GM19397 (cell line): ENCODE measurements at regions not wholly inside any gene's neighbourhood (a gene's known extent, or its start where the extent isn't known, plus 50 kb on each side); places are given as distances from the start of the nearest gene placed in this dataset.
"Not testable (repeated sequence)": the region's sequence is repeated elsewhere in the genome, so short reads cannot be mapped to it uniquely, and the experiment has no call there.

Experiments
- ATAC-seq: cut with Tn5 transposase; IDR thresholded peaks from one replicate; pipeline ENCODE4 v1.9.1; 2021; ENCODE audit warnings: mild to moderate bottlenecking, moderate library complexity; ENCODE audit not compliant: unreplicated experiment

DNA sequence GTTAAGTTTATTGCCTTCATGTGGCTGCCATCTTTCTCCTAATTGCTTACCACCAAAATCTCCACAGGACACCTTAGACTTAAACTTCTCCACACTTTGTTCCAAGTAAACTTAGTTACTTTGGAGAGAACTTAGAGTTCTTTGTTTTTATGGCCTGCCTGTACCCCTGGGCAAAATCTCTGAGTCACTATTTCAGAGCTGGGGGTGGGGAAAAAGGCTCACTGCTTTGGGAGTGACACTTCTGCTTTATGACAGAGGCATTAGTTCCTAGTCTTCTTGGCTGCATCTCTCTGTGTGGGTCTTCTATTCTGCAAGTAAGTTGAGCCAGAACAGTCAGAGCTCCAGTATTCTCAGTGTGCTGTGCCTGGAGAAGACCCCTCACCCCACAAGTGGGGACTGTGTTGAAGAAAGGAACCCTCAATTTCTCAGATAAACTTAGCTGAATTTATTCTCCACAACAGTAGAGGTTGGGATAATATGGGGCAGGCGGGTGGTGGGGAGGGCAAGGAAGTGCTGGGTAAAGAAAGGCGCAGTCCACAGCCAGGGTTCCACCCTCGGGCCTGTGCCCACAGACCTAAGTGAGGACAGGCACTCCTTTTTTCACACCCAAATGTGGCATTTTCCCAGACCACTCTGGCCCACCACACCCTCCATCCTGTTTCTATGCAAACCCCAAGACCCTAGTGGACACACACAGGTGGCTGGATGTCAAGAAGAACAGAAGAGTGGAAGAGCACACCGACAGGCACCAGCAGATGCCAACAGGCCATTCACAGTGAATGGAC, 636.6 kb upstream of the MAN1A1 start:
- ATAC-seq: no peak

DNA sequence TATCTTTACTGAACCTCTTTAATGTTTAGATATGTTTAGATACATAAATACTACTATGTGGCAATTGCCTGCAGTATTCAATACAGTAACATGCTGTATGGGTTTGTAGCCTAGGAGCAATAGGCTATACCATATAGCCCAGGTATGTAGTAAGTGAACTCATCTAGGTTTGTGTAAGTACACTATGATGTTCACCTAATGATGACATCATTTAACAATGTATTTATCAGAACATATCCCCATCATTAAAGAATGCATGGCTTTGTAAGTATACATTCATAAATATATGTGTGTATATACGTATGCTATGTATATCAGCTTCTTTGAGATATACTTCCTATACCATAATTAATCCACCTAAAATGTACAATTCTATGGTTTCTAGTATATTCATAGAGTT, 631.2 kb upstream of the MAN1A1 start:
- no peak for ATAC-seq

DNA sequence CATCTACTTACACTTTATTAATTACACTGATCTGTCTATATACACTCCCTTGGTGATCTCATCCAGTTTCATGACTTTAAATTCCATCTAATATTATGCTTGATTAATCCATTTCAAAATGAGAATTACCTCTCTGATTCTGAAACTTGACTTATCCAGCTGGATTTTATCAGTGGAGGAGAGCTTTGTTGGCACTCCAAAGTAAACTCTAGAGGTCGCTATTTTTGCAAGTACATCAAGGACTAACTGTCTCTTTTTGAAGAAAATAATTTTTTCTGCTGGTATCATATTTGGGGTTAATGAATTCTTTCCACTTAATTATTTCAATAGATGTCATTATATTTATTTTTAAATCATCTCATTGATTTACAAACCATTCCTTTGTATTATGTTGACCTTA, 630.3 kb upstream of the MAN1A1 start:
- ATAC-seq: no peak

DNA sequence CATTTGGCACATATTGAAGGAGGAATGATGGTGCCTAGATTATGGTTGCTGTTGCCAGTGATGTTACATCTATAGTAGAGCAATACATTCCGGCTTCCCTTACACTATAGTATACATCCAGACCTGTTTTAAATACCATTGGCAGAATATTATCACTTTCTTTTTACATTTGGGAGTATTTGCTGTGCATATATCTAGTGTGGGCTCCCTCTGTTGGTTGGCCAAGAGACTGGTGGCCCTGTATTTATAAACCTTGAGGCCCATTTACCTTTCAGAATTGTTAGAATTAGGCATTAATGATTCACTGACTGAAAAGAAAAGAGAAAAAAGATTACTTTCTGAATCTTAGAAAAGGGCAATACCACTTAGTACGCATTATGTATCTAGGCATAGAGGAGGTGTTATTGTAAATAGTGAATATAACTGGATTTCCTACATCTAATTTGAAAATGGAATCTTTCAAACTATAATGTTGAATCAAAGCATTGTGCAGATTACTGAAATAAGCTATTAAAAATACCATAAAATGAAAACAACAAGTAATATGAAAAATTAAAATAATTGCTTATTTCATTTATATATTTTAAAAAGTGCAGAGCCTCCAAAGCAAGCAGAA, 628.8 kb upstream of the MAN1A1 start:
- ATAC-seq: peak; percentile 64

DNA sequence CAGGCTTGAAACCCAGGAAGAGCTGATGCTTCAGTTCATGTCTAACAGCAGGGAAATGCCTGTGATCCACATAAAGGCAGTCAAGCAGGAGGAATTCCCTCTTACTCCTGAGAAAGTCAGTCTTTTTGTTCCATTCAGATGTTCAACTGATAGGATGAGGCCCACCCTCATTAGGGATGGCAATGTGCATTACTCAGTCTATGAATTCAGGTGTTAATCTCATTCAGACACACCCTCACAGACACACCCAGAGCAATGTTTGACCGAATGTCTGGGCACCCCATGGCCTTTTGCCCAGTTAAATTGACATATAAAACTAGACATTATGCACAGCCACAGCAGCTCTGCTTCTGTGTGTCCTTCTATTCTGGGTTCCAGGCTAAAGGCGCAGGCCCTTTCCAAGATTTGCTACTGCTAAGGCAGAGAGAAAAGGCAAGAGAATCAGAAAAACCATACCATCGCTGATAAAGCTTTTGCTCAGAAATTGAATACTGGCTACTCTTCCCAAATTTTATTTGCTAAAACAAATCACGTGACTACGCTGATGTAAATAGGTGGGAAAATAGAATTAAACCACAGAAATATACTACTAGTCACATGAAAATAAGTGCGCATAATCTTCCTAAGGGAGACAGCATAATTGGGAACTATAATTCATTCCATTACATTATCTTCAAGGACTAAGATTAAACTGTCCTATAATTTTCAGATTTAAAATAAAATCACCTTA, 625.0 kb upstream of the MAN1A1 start:
- no peak for ATAC-seq

DNA sequence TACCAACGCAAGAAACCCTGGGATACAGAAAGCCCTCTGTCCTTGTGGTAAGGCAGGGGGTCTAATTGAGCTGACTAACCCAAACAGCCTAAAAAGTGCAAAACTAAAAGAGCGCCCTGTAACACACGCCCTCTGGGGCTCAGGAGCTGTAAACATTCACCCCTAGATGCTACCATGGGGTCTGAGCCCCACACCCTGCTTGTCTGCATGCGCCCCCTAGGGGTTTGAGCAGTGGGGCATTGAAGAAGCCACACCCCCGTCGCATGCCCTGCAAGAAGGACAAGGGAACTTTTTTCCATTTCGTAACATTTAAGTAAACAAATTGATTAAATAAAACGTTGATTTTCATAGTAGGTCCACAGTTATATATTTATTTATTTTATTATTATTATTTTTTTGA, 616.9 kb upstream of the MAN1A1 start:
- no peak for ATAC-seq

DNA sequence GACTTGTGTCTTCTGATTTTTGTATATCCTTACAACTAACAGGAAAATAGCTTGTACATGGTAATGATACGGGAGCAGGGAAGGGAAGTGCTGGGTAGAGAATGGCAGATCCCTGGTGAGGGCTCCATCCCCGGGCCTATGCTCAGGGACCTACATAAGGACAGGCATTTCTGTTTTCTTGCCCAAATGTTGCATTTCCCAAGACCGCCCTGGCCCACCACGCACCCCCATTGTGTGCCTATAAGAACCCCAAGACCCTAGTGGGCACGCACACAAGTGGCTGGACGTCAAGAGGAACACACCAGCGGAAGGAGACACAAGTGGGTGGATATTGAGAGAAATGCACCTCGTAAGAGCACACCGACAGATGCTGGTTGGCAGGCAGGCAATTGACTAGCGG, 616.3 kb upstream of the MAN1A1 start:
- ATAC-seq: no peak

DNA sequence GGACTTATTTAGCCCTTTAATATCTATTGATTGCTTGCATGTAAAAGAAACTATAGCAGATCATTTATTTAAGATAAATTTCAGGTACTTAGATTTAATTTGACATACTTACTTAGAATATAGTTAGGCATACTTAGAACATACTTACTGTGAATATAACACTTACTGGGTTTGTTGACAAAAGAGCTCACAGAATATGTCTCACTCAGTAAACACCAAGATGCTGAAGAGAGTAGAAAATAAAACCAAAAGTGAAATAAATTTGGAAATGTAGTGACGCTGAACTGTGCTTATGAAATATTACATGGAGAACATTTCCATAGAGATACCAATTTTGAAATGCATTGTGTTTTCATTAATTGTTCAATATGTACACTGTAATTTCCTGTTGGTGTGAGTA, 615.4 kb upstream of the MAN1A1 start:
- no peak for ATAC-seq

DNA sequence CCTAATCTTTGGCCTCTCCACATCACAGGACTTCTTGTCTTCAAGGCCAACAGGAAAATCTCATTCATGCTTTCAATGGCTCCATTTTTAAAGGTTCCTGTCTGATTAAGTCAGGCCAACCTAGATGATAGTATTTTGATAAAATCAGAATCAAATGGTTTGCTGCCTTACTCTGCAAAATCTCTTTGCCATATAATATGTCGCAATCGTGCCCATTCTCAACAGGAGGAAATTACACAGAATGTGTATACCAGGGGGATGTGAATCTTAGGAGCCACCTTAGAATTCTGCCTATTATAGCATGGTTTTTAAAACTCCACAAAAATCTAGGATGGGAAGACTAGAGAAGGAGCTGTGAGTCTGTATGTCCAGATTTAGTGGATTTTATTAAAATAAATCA, 612.9 kb upstream of the MAN1A1 start:
- no peak for ATAC-seq

DNA sequence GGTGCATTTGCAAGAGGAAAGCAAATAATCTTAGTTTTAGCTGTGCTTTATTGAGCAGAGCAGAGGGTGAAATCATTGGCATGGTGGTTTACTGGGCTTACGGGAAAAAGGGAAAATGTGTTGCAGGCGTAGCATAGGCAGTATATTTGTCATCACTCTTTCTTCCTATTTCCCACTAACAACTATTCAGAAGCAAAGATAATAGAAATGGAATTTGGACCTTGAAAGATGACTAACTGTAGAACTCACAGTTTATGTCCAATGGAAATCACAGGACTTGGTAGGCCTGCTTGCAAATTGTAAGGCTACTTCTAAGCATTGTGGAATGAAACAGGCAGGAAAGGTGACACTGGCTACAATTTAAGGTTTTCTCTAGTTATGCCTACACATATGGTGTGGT, 611.9 kb upstream of the MAN1A1 start:
- no peak for ATAC-seq

DNA sequence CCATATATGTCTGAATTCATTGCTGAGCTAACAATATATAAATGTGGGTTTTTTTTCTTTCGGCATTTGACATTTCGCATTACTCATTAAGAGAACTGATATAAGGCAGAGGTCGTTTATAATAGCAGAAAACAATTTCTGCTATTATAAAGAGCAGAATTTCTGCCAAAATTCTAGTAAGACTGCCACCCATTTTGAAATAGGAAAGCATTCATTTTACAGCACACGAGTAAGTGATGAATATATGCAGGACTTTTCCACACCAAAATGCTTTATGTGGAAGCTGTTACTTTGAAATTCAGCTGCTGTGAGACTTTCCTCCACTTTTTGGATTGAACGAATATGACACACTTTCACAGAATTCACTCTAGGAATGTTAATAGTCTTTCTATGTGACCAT, 610.9 kb upstream of the MAN1A1 start:
- no peak for ATAC-seq

DNA sequence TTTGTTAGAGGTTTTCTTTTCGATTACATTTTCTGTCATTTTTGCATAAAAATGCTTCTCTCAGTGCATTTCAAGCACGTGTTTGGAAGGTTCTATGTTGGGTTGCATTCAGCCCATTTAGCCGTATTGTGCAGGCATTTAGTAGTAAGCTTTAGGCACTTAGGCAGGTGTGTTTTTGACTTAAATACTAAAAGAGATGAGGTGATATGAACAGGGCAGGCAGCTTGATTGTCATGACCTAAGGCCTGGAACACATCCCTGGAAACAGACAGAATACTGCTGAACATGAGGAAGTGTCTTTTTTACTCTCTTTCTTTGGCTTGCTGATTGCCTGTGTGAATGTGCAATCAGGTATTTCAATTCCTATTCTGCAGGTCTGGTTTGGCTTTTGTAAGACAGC, 610.5 kb upstream of the MAN1A1 start:
- ATAC-seq: no peak

DNA sequence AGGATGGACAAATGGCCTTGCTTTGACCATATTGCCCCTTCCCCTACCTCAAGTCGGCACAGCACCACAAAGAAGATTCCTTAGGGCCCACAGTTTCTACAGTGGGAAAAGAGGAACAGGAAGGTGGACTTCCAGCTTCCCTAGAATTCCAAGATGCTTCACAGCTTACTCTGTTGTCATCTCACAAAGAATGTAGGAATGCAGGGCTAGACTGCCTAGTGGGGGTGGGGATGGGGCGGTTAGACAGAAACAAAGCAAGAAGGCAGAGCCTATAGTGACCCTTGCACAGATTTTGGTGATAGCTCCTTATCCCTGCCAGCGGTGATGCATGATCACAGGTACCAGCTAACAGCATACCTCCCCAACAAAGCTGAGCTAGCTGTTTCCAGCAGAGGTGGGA, 607.6 kb upstream of the MAN1A1 start:
- no peak for ATAC-seq

DNA sequence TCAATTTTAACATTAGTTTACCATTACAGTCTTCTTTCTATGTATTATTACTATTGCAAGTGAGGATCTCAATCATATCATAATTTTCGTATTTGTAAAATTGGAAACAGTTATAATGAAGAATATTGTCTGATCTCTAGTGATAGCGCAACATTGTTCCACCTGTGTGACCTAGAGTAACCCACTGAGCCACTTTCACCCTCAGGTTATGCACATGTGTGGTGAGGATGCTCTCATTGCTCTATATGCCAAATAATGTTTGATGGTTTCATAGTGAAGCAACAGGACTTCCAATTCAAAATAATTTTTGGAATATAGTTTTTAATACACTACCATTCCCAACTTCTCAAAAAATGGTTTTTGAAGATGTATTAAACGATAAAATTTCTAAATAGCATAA, 603.1 kb upstream of the MAN1A1 start:
- ATAC-seq: no peak

DNA sequence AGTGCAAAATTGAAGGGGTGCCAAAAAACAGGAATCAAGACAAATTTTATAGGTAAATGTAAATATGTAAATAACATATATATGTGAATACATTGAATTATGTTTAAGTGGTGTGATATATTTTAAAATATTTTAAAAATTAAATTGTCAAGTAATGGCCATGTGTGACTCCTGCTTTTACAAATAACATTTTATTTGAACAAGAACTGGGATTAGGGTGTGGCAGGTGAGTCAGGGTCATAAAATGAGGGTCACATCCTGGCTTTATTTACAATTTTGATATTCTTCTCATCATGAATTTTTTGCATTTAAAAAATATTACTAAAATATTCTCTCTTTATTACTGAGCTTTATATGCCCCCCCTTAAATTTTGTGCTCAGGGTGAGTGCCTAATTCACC, 601.1 kb upstream of the MAN1A1 start:
- no peak for ATAC-seq

DNA sequence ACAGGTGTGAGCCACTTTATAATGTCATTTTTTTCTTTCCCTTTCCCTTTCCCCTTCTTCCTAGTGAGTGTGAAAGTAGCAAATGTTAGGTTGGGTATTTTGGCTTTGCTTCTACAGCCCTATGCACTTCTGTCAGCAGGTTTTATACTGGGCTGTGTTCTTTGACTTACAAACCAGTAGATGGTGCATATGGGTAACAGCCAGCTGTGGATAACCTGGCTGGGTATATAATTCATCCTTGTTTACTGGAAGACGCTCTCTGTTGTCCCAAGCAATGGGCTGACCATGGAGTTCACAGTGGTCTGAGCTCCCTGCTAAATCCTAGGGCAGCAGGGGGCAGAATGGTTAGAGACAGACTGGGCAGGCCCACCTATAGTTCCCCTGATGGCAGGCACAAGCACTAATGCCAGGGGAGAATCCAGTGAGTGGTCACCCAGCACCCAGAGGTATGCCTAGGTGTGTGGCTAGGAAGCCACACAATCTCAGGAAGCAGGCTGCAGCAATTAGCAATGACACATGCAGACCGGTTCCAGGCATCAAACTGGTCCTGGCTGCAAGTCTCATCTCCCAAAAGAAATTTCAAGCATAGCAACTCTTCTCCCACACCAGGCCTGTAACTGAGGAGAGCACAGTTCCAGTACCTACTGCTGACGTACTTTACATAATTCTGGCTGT, 592.7 kb upstream of the MAN1A1 start:
- ATAC-seq: no peak

DNA sequence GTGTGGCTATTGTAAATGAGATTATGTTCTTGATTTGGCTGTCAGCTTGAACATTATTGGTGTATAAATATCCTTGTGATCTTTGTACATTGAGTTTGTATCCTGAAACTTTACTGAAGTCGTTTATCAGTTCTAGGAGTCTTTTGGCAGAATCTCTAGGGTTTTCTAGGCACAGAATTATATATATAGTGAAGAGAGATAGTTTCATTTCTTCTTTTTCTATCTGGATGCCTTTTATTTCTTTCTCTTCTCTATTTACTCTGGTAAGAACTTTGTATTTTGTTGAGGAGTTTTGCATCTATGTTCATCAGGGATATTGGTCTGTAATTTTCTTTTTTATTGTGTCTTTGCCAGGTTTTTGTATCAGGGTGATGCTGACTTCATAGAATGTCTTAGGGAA, 589.2 kb upstream of the MAN1A1 start:
- ATAC-seq: no peak

DNA sequence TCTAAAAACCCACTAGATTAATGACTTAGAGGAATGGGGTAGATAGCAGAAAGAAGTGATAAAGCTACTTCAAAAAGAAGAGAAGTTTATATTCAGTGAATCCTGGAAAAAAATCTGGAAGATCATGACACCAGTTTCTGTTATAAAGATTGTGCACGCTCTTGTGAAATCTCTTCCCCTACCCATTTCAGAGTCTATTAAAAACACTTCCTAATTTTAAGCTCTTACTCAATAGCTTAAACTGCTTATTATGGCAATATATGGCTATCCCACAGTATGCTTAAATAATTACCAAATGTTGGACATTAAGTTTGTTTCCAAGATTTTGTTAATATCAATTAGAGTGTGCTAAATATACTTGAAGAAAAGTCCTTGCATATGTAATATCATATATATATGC, 585.3 kb upstream of the MAN1A1 start:
- no peak for ATAC-seq

DNA sequence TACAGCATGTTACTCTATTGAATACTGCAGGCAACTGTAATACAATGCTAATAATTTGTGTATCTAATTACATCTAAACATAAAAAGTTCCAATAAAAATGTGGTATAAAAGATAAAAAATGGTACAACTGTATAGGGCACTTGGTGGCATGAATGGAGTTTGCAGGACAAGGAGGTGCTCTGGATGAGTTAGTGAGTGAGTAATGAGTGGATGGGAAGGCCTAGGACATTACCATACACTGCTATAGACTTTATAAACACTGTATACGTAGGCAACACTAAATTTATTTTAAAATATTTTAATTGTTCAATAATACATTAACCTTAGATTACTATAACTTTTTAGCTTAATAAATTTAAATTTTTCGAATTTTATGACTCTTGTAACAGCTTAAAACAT, 579.6 kb upstream of the MAN1A1 start:
- ATAC-seq: no peak

DNA sequence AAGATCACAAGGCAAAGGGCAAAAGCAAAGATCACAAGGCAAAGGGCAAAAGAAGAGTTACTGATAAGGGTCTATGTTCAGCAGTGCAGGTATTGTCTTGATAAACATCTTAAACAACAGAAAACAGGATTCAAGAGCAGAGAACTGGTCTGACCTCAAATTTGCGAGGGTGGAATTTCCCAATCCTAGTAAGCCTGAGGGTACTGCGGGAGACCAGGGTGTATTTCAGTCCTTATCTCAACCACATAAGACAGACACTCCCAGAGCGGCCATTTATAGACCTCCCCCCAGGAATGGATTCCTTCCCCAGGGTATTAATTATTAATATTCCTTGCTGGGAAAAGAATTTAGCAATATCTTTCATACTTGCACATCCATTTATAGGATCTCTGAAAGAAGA, 575.3 kb upstream of the MAN1A1 start:
- ATAC-seq: not testable (repeated sequence)

DNA sequence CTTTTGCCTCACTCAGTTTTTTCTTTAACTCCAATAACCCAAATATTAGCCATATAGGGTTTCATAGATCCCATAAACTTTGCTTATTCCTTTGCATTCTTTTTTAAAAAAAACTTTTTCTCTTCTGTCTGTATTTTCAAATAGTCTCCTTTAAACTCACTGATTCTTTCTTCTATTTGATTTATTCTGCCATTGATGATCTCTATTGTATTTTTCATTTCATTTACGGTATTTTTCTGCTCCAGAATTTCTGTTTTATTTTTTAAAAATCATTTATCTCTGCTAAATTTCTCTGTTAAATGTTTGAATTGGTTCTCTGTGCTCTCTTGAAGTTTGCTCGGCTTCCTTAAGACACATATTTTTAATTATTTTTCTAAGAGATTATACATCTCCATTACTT, 573.3 kb upstream of the MAN1A1 start:
- no peak for ATAC-seq
